ENCODE measurements at regions not wholly inside any gene's neighbourhood (a gene's known extent, or its start where the extent isn't known, plus 50 kb on each side); places are given as distances from the start of the nearest gene placed in this dataset.

GRCh38 chr13:76775088-76775740 is 111.0 kb downstream of the KCTD12 start:
- no peak overlapping the region for H3K27ac Mint-ChIP-seq (ENCODE audit: unreplicated experiment)
- DNase-seq (ENCODE audit: extremely low spot score, unreplicated experiment), result no peak
- no peak for TF ChIP-seq CTCF (IDR thresholded peaks at IDR 0.05)
- H3K36me3 Mint-ChIP-seq (ENCODE audit: unreplicated experiment), result no peaks in the 10 kb centered on the region
- no peak overlapping the region for H3K4me3 Mint-ChIP-seq (ENCODE audit: unreplicated experiment)
- peaks cover 2% of the 10 kb centered on the region for H3K27me3 Mint-ChIP-seq (ENCODE audit: unreplicated experiment)
- H3K9me3 Mint-ChIP-seq (ENCODE audit: unreplicated experiment), result no peaks in the 10 kb centered on the region
- H3K4me1 Mint-ChIP-seq (ENCODE audit: unreplicated experiment), result peaks cover 21% of the 10 kb centered on the region

- no peak for DNase-seq (ENCODE audit: extremely low spot score, unreplicated experiment)
- no peaks in the 10 kb centered on the region for H3K36me3 Mint-ChIP-seq (ENCODE audit: unreplicated experiment)
- no peak overlapping the region for H3K27ac Mint-ChIP-seq (ENCODE audit: unreplicated experiment)
- no peak overlapping the region for H3K4me3 Mint-ChIP-seq (ENCODE audit: unreplicated experiment)
- H3K4me1 Mint-ChIP-seq (ENCODE audit: unreplicated experiment), result peaks cover 7% of the 10 kb centered on the region
- no peak for TF ChIP-seq CTCF (IDR thresholded peaks at IDR 0.05)
- no peaks in the 10 kb centered on the region for H3K9me3 Mint-ChIP-seq (ENCODE audit: unreplicated experiment)
- H3K27me3 Mint-ChIP-seq (ENCODE audit: unreplicated experiment), result peaks cover 6% of the 10 kb centered on the region
Measured at GRCh38 chr13:76773448-76774094, 112.6 kb downstream of the KCTD12 start.

- Mint-ChIP-seq H3K36me3 (ENCODE audit: unreplicated experiment) (no peaks in the 10 kb centered on the region), H3K4me1 (ENCODE audit: unreplicated experiment) (peaks cover 2% of the 10 kb centered on the region), H3K27ac (ENCODE audit: unreplicated experiment) (no peak overlapping the region), H3K27me3 (ENCODE audit: unreplicated experiment) (peaks cover 10% of the 10 kb centered on the region), H3K4me3 (ENCODE audit: unreplicated experiment) (no peak overlapping the region), H3K9me3 (ENCODE audit: unreplicated experiment) (no peaks in the 10 kb centered on the region)
- DNase-seq (ENCODE audit: extremely low spot score, unreplicated experiment), result no peak
- no peak for TF ChIP-seq CTCF (IDR thresholded peaks at IDR 0.05)
Measured at GRCh38 chr13:76772241-76772640, 114.0 kb downstream of the KCTD12 start.

GRCh38 chr13:76769271-76769791 is 116.9 kb downstream of the KCTD12 start:
- H3K4me1 Mint-ChIP-seq (ENCODE audit: unreplicated experiment), result no peaks in the 10 kb centered on the region
- H3K9me3 Mint-ChIP-seq (ENCODE audit: unreplicated experiment), result no peaks in the 10 kb centered on the region
- DNase-seq (ENCODE audit: extremely low spot score, unreplicated experiment), result no peak
- no peak overlapping the region for H3K4me3 Mint-ChIP-seq (ENCODE audit: unreplicated experiment)
- H3K27ac Mint-ChIP-seq (ENCODE audit: unreplicated experiment), result no peak overlapping the region
- H3K36me3 Mint-ChIP-seq (ENCODE audit: unreplicated experiment), result no peaks in the 10 kb centered on the region
- H3K27me3 Mint-ChIP-seq (ENCODE audit: unreplicated experiment), result peaks cover 8% of the 10 kb centered on the region
- TF ChIP-seq CTCF (IDR thresholded peaks at IDR 0.05), result no peak

- no peak for TF ChIP-seq CTCF (IDR thresholded peaks at IDR 0.05)
- H3K27me3 Mint-ChIP-seq (ENCODE audit: unreplicated experiment), result peaks cover 8% of the 10 kb centered on the region
- H3K4me1 Mint-ChIP-seq (ENCODE audit: unreplicated experiment), result no peaks in the 10 kb centered on the region
- no peak for DNase-seq (ENCODE audit: extremely low spot score, unreplicated experiment)
- no peaks in the 10 kb centered on the region for H3K36me3 Mint-ChIP-seq (ENCODE audit: unreplicated experiment)
- H3K9me3 Mint-ChIP-seq (ENCODE audit: unreplicated experiment), result no peaks in the 10 kb centered on the region
- no peak overlapping the region for H3K27ac Mint-ChIP-seq (ENCODE audit: unreplicated experiment)
- H3K4me3 Mint-ChIP-seq (ENCODE audit: unreplicated experiment), result no peak overlapping the region
Measured at GRCh38 chr13:76768384-76768783, 117.8 kb downstream of the KCTD12 start.
